Common myeloid progenitor, CD34-positive (primary cell): ENCODE measurements at regions not wholly inside any gene's neighbourhood (a gene's known extent, or its start where the extent isn't known, plus 50 kb on each side); places are given as distances from the start of the nearest gene placed in this dataset.
"Not testable (repeated sequence)": the region's sequence is repeated elsewhere in the genome, so short reads cannot be mapped to it uniquely, and the experiment has no call there.

Experiments used
- CTCF ChIA-PET: fragments of 350-600 bp; sonication (Branson Sonifier 250); formaldehyde crosslinking; loops from one replicate; lab custom pipeline; 2021; ENCODE audit warnings: antibody characterized with exemption; lab: Charles Lee
- POLR2A ChIA-PET: fragments of 350-600 bp; sonication (Branson Sonifier 250); formaldehyde crosslinking; loops from one replicate; lab custom pipeline; 2021; ENCODE audit warnings: antibody characterized with exemption; lab: Charles Lee
- DNase-seq, 3 donors: peaks; one replicate each; pipeline versions ENCODE4 v3.0.0 to v3.0.0-alpha.2; 2013
- H3K27ac ChIP-seq, 2 experiments: 1 replicate in 1 of 2; 2 replicates in 1 of 2; pipeline ENCODE4 v1.7.0; 2013; ENCODE audit warnings: inconsistent platforms in 2 of 2, low read length in 2 of 2, mild to moderate bottlenecking in 2 of 2, low read depth in 1 of 2, moderate library complexity in 1 of 2; ENCODE audit not compliant: severe bottlenecking in 2 of 2, insufficient read depth in 1 of 2, poor library complexity in 1 of 2
- H3K27me3 ChIP-seq, 5 experiments: replicated peaks in 2 of 5; 1 replicate in 3 of 5; 2 replicates in 2 of 5; pipeline versions ENCODE4 v1.6.1 to v1.7.0; 2013; ENCODE audit warnings: low read length in 4 of 5, mild to moderate bottlenecking in 2 of 5, moderate library complexity in 2 of 5, inconsistent platforms in 1 of 5; ENCODE audit not compliant: insufficient read depth in 5 of 5, control insufficient read depth in 4 of 5
- H3K36me3 ChIP-seq, 4 experiments: 1 replicate in 2 of 4; 2 replicates in 2 of 4; pipeline versions ENCODE4 v1.6.1 to v1.7.0; 2013; ENCODE audit warnings: low read length in 3 of 4, control low read depth in 1 of 4, mild to moderate bottlenecking in 1 of 4; ENCODE audit not compliant: control insufficient read depth in 4 of 4, insufficient read depth in 4 of 4
- H3K4me1 ChIP-seq, 4 experiments: 1 replicate in 3 of 4; 2 replicates in 1 of 4; pipeline versions ENCODE4 v1.6.1 to v1.7.1; 2013; ENCODE audit warnings: low read length in 3 of 4, mild to moderate bottlenecking in 3 of 4, control low read depth in 1 of 4, inconsistent platforms in 1 of 4, moderate library complexity in 1 of 4; ENCODE audit not compliant: control insufficient read depth in 4 of 4, insufficient read depth in 4 of 4; ENCODE audit errors: control extremely low read depth in 1 of 4
- H3K4me3 ChIP-seq, 7 experiments: 1 replicate in 4 of 7; 2 replicates in 3 of 7; pipeline versions ENCODE4 v1.5.1 to v1.7.0; 2013; ENCODE audit warnings: mild to moderate bottlenecking in 7 of 7, low read length in 6 of 7, moderate library complexity in 6 of 7, inconsistent platforms in 2 of 7, low read depth in 2 of 7, control low read depth in 1 of 7; ENCODE audit not compliant: insufficient read depth in 4 of 7, control insufficient read depth in 1 of 7; ENCODE audit errors: extremely low read depth in 1 of 7
- H3K9me3 ChIP-seq, 5 experiments: 1 replicate in 4 of 5; 2 replicates in 1 of 5; pipeline versions ENCODE4 v1.6.1 to v1.7.1; 2013; ENCODE audit warnings: low read length in 4 of 5, mild to moderate bottlenecking in 2 of 5, inconsistent platforms in 1 of 5, low read depth in 1 of 5, moderate library complexity in 1 of 5; ENCODE audit not compliant: control insufficient read depth in 4 of 5, insufficient read depth in 2 of 5; ENCODE audit errors: control extremely low read depth in 1 of 5
- WGBS: methylation state at CpG from one replicate; pipeline ENCODE4 v1.1.5; 2013; ENCODE audit not compliant: insufficient coverage; 5-methylcytosine and 5-hydroxymethylcytosine counted together

- Histone ChIP-seq H3K36me3 (no peaks in the 10 kb centered on the region), H3K27ac (no peak overlapping the region), H3K27me3 (peaks cover 0 to 6% (median 2%) of the 10 kb centered on the region in 5 experiments), H3K4me1 (no peaks in the 10 kb centered on the region), H3K9me3 (peaks cover 0 to 2% (median 1%) of the 10 kb centered on the region in 5 experiments), H3K4me3 (no peak overlapping the region)
- ChIA-PET POLR2A (no interaction called here), CTCF (no interaction called here)
- 100% methylated on average over 2 of the region's 3 CpGs for WGBS
- no peak for DNase-seq
These were observed 110.2 kb upstream of the RBBP8 start for GRCh38 chr18:22822841-22823508.

DNA sequence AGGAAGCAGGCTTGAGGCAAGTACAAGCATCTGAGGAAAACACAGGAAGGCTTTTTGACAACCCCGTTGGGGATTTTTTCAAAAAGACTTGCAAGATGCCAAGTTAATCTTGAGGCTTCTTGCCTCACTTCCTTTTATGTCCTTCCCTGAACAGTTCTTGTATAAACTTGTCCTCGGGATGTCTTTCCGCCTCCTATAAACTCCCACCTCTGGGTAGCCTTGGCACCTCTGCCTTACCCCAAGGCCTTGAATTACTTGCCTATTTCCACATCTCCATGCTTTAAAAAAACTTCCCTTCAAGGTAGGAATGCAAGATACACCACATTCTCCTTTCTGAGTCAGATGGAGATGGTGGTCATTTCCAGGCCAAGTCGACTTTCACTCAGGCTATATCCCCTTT lies 106.4 kb upstream of the RBBP8 start:
- H3K4me3 ChIP-seq: no peak overlapping the region
- peaks cover 0 to 2% (median 1%) of the 10 kb centered on the region in 5 experiments for H3K9me3 ChIP-seq
- H3K27ac ChIP-seq: no peak overlapping the region
- ChIA-PET POLR2A (no interaction called here), CTCF (no interaction called here)
- no peaks in the 10 kb centered on the region for H3K36me3 ChIP-seq
- H3K27me3 ChIP-seq: peaks cover 0 to 6% (median 2%) of the 10 kb centered on the region in 5 experiments
- no peaks in the 10 kb centered on the region for H3K4me1 ChIP-seq
- no peak for DNase-seq
- WGBS: 83% methylated on average over 4 of the region's 4 CpGs

- Histone ChIP-seq H3K27me3 (peaks cover 0 to 4% (median 2%) of the 10 kb centered on the region in 5 experiments), H3K36me3 (no peaks in the 10 kb centered on the region), H3K27ac (no peak overlapping the region), H3K4me1 (no peaks in the 10 kb centered on the region), H3K9me3 (peaks cover 0 to 2% (median 1%) of the 10 kb centered on the region in 5 experiments), H3K4me3 (no peak overlapping the region)
- no peak for DNase-seq
- WGBS: 88% methylated on average over 2 of the region's 3 CpGs
- ChIA-PET CTCF (no interaction called here), POLR2A (no interaction called here)
These were observed 105.9 kb upstream of the RBBP8 start for GRCh38 chr18:22827216-22827615.

- H3K4me3 ChIP-seq: no peak overlapping the region
- POLR2A ChIA-PET: no interaction called here
- peaks cover 0 to 2% (median 1%) of the 10 kb centered on the region in 5 experiments for H3K9me3 ChIP-seq
- no peaks in the 10 kb centered on the region for H3K4me1 ChIP-seq
- no peak for DNase-seq
- H3K36me3 ChIP-seq: no peaks in the 10 kb centered on the region
- H3K27me3 ChIP-seq: peaks cover 0 to 2% (median under 1%) of the 10 kb centered on the region in 5 experiments
- CTCF ChIA-PET: no interaction called here
- H3K27ac ChIP-seq: no peak overlapping the region
- 100% methylated on average over 1 of the region's 1 CpG for WGBS
These were observed 105.4 kb upstream of the RBBP8 start for GRCh38 chr18:22827741-22828140.

DNA sequence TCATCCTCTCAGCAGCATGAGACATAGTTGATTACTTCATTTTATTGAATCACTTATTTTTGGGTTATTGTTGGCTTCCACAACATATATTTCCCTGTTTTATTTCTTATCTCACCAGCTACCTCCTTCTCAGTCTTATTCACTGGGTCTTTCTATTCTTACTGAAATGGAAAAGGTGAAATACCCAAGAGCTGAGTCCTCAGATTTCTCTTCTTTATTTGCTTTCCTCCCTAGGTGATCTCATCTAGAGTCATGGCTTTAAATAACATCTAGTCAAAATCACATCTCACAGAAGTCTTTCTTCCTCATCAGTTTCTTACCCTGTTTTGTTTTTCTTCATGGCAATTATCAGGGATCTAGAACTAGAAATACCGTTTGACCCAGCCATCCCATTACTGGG lies 105.0 kb upstream of the RBBP8 start:
- Histone ChIP-seq H3K36me3 (no peaks in the 10 kb centered on the region), H3K9me3 (peaks cover 0 to 2% (median 1%) of the 10 kb centered on the region in 5 experiments), H3K27ac (no peak overlapping the region), H3K4me1 (no peaks in the 10 kb centered on the region), H3K27me3 (peaks cover 0 to 2% (median 0%) of the 10 kb centered on the region in 5 experiments), H3K4me3 (no peak overlapping the region)
- ChIA-PET CTCF (no interaction called here), POLR2A (no interaction called here)
- DNase-seq: no peak
- WGBS: no CpG with 5 or more reads among the region's 1 CpG

DNA sequence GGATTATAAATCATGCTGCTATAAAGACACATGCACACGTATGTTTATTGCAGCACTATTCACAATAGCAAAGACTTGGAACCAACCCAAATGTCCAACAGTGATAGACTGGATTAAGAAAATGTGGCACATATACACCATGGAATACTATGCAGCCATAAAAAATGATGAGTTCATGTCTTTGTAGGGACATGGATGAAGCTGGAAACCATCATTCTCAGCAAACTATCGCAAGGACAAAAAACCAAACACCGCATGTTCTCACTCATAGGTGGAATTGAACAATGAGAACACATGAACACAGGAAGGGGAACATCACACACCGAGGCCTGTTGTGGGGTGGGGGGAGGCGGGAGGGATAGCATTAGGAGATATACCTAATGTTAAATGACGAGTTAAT lies 104.5 kb upstream of the RBBP8 start:
- H3K4me1 ChIP-seq, POLR2A ChIA-PET, H3K27ac ChIP-seq: not testable (repeated sequence)

DNA sequence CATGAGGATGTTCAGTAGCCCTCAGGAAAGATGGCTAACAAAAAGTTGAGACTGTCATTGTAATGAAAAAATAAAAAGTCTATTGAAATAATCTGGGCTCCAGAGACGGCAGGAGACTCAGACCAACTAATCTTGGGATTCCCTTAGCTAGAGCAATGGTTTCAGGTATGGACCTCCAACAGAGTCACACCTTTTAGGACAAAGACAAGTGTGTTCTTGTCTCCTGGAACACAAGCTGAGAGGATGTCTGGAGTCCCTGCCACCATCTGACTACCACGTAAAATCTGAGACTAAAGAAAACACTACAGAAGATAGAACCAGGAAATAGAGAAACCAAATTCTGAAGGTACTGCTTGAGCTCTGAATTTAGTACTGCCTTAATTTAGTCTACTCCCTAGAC lies 103.3 kb upstream of the RBBP8 start:
- ChIA-PET POLR2A (no interaction called here), CTCF (no interaction called here)
- no peak for DNase-seq
- no peaks in the 10 kb centered on the region for H3K27me3 ChIP-seq
- no peaks in the 10 kb centered on the region for H3K36me3 ChIP-seq
- H3K4me3 ChIP-seq: no peak overlapping the region
- peaks cover 0 to 2% (median 1%) of the 10 kb centered on the region in 5 experiments for H3K9me3 ChIP-seq
- H3K4me1 ChIP-seq: no peaks in the 10 kb centered on the region
- no peak overlapping the region for H3K27ac ChIP-seq
- WGBS: 86% methylated on average over 1 of the region's 2 CpGs

More for the DNA sequence above, 104.5 kb upstream of the RBBP8 start:
- DNase-seq, CTCF ChIA-PET, H3K36me3 ChIP-seq, H3K9me3 ChIP-seq, H3K27me3 ChIP-seq, H3K4me3 ChIP-seq: not testable (repeated sequence)
- WGBS: no CpG with 5 or more reads among the region's 6 CpGs
